GM21529 (cell line): ENCODE measurements at regions not wholly inside any gene's neighbourhood (a gene's known extent, or its start where the extent isn't known, plus 50 kb on each side); places are given as distances from the start of the nearest gene placed in this dataset.

Experiments
- ATAC-seq: cut with Tn5 transposase; IDR thresholded peaks from one replicate; pipeline ENCODE4 v1.9.1; 2021; ENCODE audit not compliant: unreplicated experiment

DNA sequence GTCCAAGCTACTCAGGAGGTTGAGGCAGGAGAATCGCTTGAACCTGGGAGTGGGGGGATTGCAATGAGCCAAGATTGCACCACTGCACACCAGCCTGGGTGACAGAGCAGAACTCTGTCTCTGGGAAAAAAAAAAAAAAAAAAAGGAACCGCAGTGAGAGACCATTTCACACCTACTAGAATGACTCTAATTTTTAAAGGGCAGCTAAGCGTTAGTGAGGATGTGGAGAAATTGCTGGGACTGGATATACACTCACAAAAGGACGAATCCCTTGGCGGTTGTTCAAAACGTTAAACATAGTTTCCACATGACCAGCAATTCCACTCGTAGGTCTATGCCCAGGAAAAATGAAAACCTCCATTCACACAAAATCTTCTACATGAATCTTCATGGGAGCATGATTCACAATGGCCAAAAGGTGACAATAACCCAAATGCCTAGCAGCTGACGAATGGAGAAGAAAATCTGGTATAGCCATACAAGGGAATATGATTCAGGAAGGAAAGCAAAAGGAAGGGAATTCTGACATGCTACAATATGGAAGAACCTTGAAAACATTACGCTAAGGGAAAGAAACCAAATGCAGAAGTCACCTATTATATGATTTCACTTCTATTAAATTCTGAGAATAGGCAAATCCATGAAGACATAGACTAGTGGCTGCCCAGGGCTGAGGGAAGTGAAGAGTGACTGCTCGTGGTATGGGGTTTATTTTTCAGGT, 127.0 kb downstream of the CHSY1 start:
- no peak for ATAC-seq

DNA sequence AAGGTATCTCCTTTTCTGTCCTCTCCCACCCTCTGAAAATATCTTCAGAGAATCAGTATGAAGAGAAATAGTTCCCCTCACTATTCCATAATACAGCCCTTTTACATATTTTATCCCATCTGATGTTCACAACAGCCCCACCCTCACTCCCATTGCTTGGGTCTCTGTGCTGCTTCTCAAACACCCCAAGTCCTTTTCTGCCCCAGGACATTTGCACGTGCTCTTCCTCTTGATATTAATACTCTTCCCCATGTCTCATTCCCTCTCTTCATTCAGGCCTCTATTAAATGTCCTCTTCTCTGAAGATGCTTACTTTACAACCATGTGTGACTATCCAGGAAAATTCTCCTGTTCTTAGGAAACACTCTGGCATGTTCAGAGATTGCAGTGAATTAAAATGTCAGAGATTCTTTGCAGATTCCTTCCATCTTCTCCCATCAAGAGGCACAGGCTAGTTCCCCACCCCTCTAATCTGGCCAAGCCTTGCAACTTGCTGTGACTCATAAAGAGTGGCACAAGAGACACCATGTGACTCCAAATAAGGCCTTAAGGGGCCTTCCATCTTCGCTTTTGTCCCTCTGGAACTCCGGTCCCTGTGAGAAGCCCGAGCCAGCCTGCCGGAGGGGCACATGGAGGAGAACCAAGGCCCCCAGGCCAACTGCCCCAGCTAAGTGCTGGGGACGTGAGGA, 128.5 kb downstream of the CHSY1 start:
- no peak for ATAC-seq

- ATAC-seq: no peak
Measured at GRCh38 chr15:101122806-101123205, 129.0 kb downstream of the CHSY1 start.

DNA sequence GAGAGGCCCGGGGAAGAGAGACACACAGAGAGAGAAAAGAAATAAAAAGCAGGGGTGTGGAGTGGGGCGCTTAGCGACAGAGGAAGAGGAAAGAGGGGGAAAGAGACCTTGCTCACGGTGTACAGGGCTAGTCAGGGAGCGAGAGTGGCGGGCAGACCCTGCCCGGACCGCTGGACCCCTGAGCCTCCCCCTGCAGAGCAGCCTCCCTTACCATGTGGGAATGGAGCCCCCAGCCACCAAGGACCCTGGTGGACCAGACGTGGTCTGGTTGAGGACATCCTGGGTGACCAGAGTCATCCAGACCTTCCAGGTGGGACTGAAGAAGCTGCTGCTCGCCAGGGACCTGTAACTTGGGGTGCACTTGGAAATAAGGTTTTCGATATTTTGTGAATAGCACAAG, 129.6 kb downstream of the CHSY1 start:
- ATAC-seq: no peak

GRCh38 chr15:101121511-101122090, 130.2 kb downstream of the CHSY1 start:
- ATAC-seq: peak; percentile 82

GRCh38 chr15:101120987-101121386, 130.9 kb downstream of the CHSY1 start:
- ATAC-seq: no peak

DNA sequence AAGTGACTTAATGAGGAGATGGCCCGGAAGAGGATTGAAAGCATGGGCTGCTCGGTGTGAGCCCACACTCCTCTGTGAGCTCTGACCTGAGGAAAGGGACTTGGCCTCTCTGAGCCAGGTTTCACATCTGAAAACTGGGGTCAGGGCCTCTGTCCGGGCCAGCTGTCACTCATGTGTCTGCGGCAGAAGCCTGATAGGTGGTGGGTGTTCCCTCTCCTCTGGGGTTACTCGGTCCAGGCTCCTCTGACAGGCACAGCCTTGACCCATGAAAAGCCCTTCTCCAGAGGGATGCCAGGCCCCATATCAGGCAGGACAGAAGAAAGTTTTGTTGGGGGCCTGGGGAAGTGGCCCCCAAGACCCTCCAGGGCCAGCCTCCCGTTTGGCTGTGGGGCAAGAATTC, 131.4 kb downstream of the CHSY1 start:
- no peak for ATAC-seq
